Ishikawa (cell line): ENCODE measurements at regions not wholly inside any gene's neighbourhood (a gene's known extent, or its start where the extent isn't known, plus 50 kb on each side); places are given as distances from the start of the nearest gene placed in this dataset.

Experiments used
- CEBPB ChIP-seq: IDR thresholded peaks from 2 replicates; pipeline ENCODE4 v1.6.1; 2012
- CREB1 ChIP-seq: IDR thresholded peaks from 2 replicates; pipeline ENCODE4 v1.6.1; 2012; ENCODE audit warnings: low read depth
- EGR1 ChIP-seq: IDR thresholded peaks from 2 replicates; pipeline ENCODE4 v1.6.1; 2012
- EP300 ChIP-seq: IDR thresholded peaks from 2 replicates; pipeline ENCODE4 v1.6.1; 2012; ENCODE audit warnings: borderline replicate concordance
- FOXM1 ChIP-seq: IDR thresholded peaks from 2 replicates; pipeline ENCODE4 v1.6.1; 2012; ENCODE audit warnings: low read depth, borderline replicate concordance
- MAX ChIP-seq: IDR thresholded peaks from 2 replicates; pipeline ENCODE4 v1.6.1; 2012
- NFIC ChIP-seq: IDR thresholded peaks from 2 replicates; pipeline ENCODE4 v1.6.1; 2012
- RAD21 ChIP-seq: IDR thresholded peaks from 2 replicates; pipeline ENCODE4 v1.6.1; 2012; ENCODE audit warnings: low read depth
- TAF1 ChIP-seq: IDR thresholded peaks from 2 replicates; pipeline ENCODE4 v1.6.1; 2012; ENCODE audit warnings: low read depth, mild to moderate bottlenecking
- TCF12 ChIP-seq: IDR thresholded peaks from 2 replicates; pipeline ENCODE4 v1.6.1; 2012; ENCODE audit warnings: low read depth
- TEAD4 ChIP-seq: IDR thresholded peaks from 2 replicates; pipeline ENCODE4 v1.6.1; 2012
- YY1 ChIP-seq: IDR thresholded peaks from 2 replicates; pipeline ENCODE4 v1.6.1; 2012; ENCODE audit warnings: low read depth
- ZBTB7A ChIP-seq: IDR thresholded peaks from 2 replicates; pipeline ENCODE4 v1.6.1; 2012; ENCODE audit warnings: low read depth
- TF ChIP-seq, protein P1 (sequence below): IDR thresholded peaks from 2 replicates; pipeline ENCODE4 v1.6.1; 2012
- TF ChIP-seq, protein P2 (sequence below): IDR thresholded peaks from 2 replicates; pipeline ENCODE4 v1.6.1; 2012; ENCODE audit warnings: low read depth, mild to moderate bottlenecking

- TF ChIP-seq EP300 (no peak), FOXM1 (no peak), MAX (no peak), EGR1 (no peak), CEBPB (no peak), YY1 (no peak), TEAD4 (no peak), TAF1 (no peak), ZBTB7A (no peak), CREB1 (no peak), NFIC (no peak), TCF12 (no peak), RAD21 (no peak)
- TF ChIP-seq, protein P1, sequence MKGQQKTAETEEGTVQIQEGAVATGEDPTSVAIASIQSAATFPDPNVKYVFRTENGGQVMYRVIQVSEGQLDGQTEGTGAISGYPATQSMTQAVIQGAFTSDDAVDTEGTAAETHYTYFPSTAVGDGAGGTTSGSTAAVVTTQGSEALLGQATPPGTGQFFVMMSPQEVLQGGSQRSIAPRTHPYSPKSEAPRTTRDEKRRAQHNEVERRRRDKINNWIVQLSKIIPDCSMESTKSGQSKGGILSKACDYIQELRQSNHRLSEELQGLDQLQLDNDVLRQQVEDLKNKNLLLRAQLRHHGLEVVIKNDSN, result no peak
- TF ChIP-seq, protein P2, sequence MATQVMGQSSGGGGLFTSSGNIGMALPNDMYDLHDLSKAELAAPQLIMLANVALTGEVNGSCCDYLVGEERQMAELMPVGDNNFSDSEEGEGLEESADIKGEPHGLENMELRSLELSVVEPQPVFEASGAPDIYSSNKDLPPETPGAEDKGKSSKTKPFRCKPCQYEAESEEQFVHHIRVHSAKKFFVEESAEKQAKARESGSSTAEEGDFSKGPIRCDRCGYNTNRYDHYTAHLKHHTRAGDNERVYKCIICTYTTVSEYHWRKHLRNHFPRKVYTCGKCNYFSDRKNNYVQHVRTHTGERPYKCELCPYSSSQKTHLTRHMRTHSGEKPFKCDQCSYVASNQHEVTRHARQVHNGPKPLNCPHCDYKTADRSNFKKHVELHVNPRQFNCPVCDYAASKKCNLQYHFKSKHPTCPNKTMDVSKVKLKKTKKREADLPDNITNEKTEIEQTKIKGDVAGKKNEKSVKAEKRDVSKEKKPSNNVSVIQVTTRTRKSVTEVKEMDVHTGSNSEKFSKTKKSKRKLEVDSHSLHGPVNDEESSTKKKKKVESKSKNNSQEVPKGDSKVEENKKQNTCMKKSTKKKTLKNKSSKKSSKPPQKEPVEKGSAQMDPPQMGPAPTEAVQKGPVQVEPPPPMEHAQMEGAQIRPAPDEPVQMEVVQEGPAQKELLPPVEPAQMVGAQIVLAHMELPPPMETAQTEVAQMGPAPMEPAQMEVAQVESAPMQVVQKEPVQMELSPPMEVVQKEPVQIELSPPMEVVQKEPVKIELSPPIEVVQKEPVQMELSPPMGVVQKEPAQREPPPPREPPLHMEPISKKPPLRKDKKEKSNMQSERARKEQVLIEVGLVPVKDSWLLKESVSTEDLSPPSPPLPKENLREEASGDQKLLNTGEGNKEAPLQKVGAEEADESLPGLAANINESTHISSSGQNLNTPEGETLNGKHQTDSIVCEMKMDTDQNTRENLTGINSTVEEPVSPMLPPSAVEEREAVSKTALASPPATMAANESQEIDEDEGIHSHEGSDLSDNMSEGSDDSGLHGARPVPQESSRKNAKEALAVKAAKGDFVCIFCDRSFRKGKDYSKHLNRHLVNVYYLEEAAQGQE, result no peak
These were observed 147.6 kb downstream of the MAIP1 start for GRCh38 chr2:200102971-200103370.

DNA sequence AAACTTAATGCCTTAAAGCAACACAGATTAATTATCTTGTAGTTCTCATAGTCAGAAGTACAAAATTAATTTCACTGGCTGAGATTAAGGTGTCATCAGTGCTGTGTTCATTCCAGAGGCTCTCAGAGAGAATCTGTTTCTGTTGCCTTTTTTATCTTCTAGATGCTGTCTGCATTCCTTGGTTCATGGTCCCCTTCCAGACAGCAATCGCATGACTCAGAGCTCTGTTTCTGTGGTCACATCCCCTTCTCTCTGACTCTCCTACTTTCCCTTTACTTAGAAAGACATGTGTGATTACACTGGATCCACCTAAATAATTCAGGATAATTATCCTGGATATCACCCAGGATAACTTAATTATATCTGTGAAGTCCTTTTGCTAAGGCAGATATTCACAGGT, 148.6 kb downstream of the MAIP1 start:
- no peak for TF ChIP-seq EGR1
- no peak for TF ChIP-seq TCF12
- TF ChIP-seq CREB1, result no peak
- no peak for TF ChIP-seq MAX

- no peak for TF ChIP-seq TAF1
- TF ChIP-seq EP300, result no peak
- no peak for TF ChIP-seq TCF12
- no peak for TF ChIP-seq FOXM1
- TF ChIP-seq CEBPB, result no peak
- TF ChIP-seq NFIC, result no peak
- TF ChIP-seq, protein P2, result no peak
- TF ChIP-seq RAD21, result no peak
- TF ChIP-seq TEAD4, result no peak
- TF ChIP-seq CREB1, result no peak
- TF ChIP-seq, protein P1, result no peak
- TF ChIP-seq MAX, result no peak
- no peak for TF ChIP-seq YY1
- no peak for TF ChIP-seq ZBTB7A
- TF ChIP-seq EGR1, result no peak
These were observed 152.3 kb downstream of the MAIP1 start for GRCh38 chr2:200107514-200108217.

DNA sequence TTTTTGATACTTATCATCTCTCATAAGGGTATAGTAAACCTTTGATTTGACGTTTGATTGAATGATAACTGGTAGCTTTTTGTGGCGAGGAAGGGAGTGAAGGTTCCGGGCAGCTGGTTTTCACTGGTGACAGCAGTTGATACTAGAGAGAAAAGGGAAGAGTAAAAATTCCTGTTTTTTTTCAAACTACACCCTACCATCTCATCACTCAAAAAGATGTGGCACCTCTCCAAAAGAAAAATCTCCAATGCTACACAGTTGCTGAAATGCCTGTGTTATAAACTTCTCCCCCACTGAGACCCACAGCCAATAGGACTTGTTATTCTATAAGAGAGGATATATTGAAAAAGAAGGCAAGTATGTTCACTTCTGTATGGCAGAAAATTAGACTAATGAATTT, 154.0 kb downstream of the MAIP1 start:
- TF ChIP-seq, protein P1, result no peak
- no peak for TF ChIP-seq FOXM1
- TF ChIP-seq ZBTB7A, result no peak
- TF ChIP-seq RAD21, result no peak
- TF ChIP-seq, protein P2, result no peak
- no peak for TF ChIP-seq CREB1
- no peak for TF ChIP-seq TAF1
